ENCODE measurements at regions not wholly inside any gene's neighbourhood (a gene's known extent, or its start where the extent isn't known, plus 50 kb on each side); places are given as distances from the start of the nearest gene placed in this dataset.
"Not testable (repeated sequence)": the region's sequence is repeated elsewhere in the genome, so short reads cannot be mapped to it uniquely, and the experiment has no call there.

GRCh38 chr6:159400826-159401225 lies 231.6 kb downstream of the FNDC1 start:
- no peak for DNase-seq (ENCODE audit: extremely low read depth, insufficient read length)
- no peak for TF ChIP-seq CTCF (IDR thresholded peaks at IDR 0.05; ENCODE audit: insufficient read depth, low read length, poor library complexity, severe bottlenecking)
- no peak overlapping the region for H3K4me3 ChIP-seq (replicated peaks; ENCODE audit: low read depth, low read length)
- H3K27me3 ChIP-seq (replicated peaks; ENCODE audit: control insufficient read depth, insufficient read depth, low read length), result no peaks in the 10 kb centered on the region
- H3K36me3 ChIP-seq (ENCODE audit: control insufficient read depth, insufficient read depth, low read length), result no peaks in the 10 kb centered on the region

DNA sequence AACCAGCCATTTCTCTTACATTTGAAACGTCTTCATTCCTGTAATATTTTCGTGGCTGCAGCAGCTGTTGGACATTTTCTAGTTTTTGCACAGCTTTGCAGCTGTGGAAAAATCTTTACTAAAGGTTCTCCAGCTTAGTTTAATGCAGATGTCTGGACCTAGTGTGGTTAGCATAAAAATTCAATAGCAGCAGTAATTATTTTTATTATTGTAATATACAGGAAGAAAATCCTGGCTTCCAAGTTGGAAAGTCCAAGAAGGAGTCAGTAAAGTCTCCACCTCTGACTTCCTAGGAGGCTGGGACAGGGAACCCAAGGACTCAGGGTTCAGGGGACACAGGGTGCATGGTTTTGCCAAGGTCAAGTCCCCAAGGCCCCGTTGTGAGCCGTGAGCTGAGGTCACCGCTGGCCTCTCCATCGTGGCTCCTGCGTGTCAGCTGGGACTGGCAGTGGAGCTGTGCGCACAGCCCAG lies 230.6 kb downstream of the FNDC1 start:
- Histone ChIP-seq H3K36me3 (ENCODE audit: control insufficient read depth, insufficient read depth, low read length) (no peaks in the 10 kb centered on the region), H3K27me3 (replicated peaks; ENCODE audit: control insufficient read depth, insufficient read depth, low read length) (no peaks in the 10 kb centered on the region), H3K4me3 (replicated peaks; ENCODE audit: low read depth, low read length) (no peak overlapping the region)
- no peak for DNase-seq (ENCODE audit: extremely low read depth, insufficient read length)
- TF ChIP-seq CTCF (IDR thresholded peaks at IDR 0.05; ENCODE audit: insufficient read depth, low read length, poor library complexity, severe bottlenecking), result no peak

- TF ChIP-seq CTCF (IDR thresholded peaks at IDR 0.05; ENCODE audit: insufficient read depth, low read length, poor library complexity, severe bottlenecking), result no peak
- no peak for DNase-seq (ENCODE audit: extremely low read depth, insufficient read length)
- Histone ChIP-seq H3K4me3 (replicated peaks; ENCODE audit: low read depth, low read length) (no peak overlapping the region), H3K27me3 (replicated peaks; ENCODE audit: control insufficient read depth, insufficient read depth, low read length) (no peaks in the 10 kb centered on the region), H3K36me3 (ENCODE audit: control insufficient read depth, insufficient read depth, low read length) (no peaks in the 10 kb centered on the region)
These were observed 229.4 kb downstream of the FNDC1 start for GRCh38 chr6:159398633-159399032.

DNA sequence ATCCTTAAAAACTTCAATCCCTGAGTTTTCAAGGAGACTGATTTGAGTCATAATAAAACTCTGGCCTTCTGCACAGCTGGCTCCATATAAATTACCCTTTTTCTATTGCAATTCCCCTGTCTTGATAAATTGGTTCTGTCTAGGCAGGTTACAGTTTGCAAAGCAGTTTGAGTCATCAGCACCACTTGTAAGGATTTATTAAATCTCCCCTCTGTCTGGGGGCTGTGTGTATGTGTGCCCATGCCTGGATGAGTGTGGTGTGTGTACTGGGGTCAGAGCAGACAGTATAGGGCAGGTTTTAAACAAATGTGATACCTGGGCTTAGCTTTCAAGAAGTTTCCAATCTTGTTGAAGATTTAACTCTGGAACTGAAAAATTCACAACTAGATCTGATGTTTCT lies 228.6 kb downstream of the FNDC1 start:
- no peak for TF ChIP-seq CTCF (IDR thresholded peaks at IDR 0.05; ENCODE audit: insufficient read depth, low read length, poor library complexity, severe bottlenecking)
- no peaks in the 10 kb centered on the region for H3K27me3 ChIP-seq (replicated peaks; ENCODE audit: control insufficient read depth, insufficient read depth, low read length)
- H3K36me3 ChIP-seq (ENCODE audit: control insufficient read depth, insufficient read depth, low read length), result no peaks in the 10 kb centered on the region
- H3K4me3 ChIP-seq (replicated peaks; ENCODE audit: low read depth, low read length), result no peak overlapping the region
- DNase-seq (ENCODE audit: extremely low read depth, insufficient read length), result no peak

- H3K27me3 ChIP-seq (replicated peaks; ENCODE audit: control insufficient read depth, insufficient read depth, low read length), result no peaks in the 10 kb centered on the region; the same call in 1 of the 2 replicates
- H3K4me3 ChIP-seq (replicated peaks; ENCODE audit: low read depth, low read length), result no peak overlapping the region
- no peaks in the 10 kb centered on the region for H3K36me3 ChIP-seq (ENCODE audit: control insufficient read depth, insufficient read depth, low read length)
- DNase-seq (ENCODE audit: extremely low read depth, insufficient read length), result no peak
- no peak for TF ChIP-seq CTCF (IDR thresholded peaks at IDR 0.05; ENCODE audit: insufficient read depth, low read length, poor library complexity, severe bottlenecking)
These were observed 226.4 kb downstream of the FNDC1 start for GRCh38 chr6:159395609-159396008.

DNA sequence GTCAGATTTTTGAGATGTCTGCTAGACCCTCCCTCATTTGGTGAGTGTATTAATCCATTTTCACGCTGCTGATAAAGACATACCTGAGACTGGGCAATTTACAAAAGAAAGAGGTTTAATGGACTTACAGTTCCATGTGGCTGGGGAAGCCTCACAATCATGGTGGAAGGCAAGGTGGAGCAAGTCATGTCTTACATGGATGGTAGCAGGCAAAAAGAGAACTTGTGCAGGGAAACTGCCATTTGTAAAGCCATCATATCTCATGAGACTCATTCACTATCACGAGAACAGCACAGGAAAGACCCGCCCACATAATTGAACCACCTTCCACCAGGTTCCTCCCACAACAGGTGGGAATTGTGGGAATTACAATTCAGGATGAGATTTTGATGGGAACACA lies 223.5 kb downstream of the FNDC1 start:
- DNase-seq (ENCODE audit: extremely low read depth, insufficient read length); H3K36me3 ChIP-seq (ENCODE audit: control insufficient read depth, insufficient read depth, low read length); H3K4me3 ChIP-seq (replicated peaks; ENCODE audit: low read depth, low read length); H3K27me3 ChIP-seq (replicated peaks; ENCODE audit: control insufficient read depth, insufficient read depth, low read length): not testable (repeated sequence)
